Suprapubic skin (tissue), 4 donors: ENCODE measurements at regions not wholly inside any gene's neighbourhood (a gene's known extent, or its start where the extent isn't known, plus 50 kb on each side); places are given as distances from the start of the nearest gene placed in this dataset.

Source experiments
- DNase-seq, 2 donors: peaks; one replicate each; pipeline ENCODE4 v3.0.0-alpha.2; 2019; ENCODE audit warnings: low spot score in 2 of 2
- H3K27ac ChIP-seq: fragments of 200-600 bp; sonication (generic); one replicate; pipeline ENCODE4 v1.5.1; 2019
- H3K27me3 ChIP-seq: fragments of 200-600 bp; sonication (generic); one replicate; pipeline ENCODE4 v1.5.1; 2019
- H3K36me3 ChIP-seq: fragments of 200-600 bp; sonication (generic); one replicate; pipeline ENCODE4 v1.5.1; 2019
- H3K4me1 ChIP-seq: fragments of 200-600 bp; sonication (generic); one replicate; pipeline ENCODE4 v1.5.1; 2019
- H3K4me3 ChIP-seq: fragments of 200-600 bp; sonication (generic); one replicate; pipeline ENCODE4 v1.5.1; 2019; ENCODE audit warnings: mild to moderate bottlenecking
- H3K9me3 ChIP-seq: fragments of 200-600 bp; sonication (generic); one replicate; pipeline ENCODE4 v1.5.1; 2019
- EP300 ChIP-seq: sonication (generic); formaldehyde crosslinking; IDR thresholded peaks from one replicate; pipeline ENCODE4 v1.6.1; 2017; ENCODE audit warnings: antibody characterized with exemption
- POLR2A ChIP-seq, 2 donors: fragments of 450-650 bp; IDR thresholded peaks; one replicate each; pipeline ENCODE4 v1.6.1; 2017; ENCODE audit warnings: antibody characterized with exemption in 2 of 2, mild to moderate bottlenecking in 2 of 2, moderate library complexity in 2 of 2
- POLR2AphosphoS5 ChIP-seq, 3 donors: sonication (generic); formaldehyde crosslinking; IDR thresholded peaks; one replicate each; pipeline ENCODE4 v1.6.1; 2017; ENCODE audit warnings: antibody characterized with exemption in 3 of 3
- WGBS: methylation state at CpG from one replicate; pipeline ENCODE4 v1.1.5; 2018; 5-methylcytosine and 5-hydroxymethylcytosine counted together
- TF ChIP-seq, protein P1 (sequence below), 2 donors: fragments of 200-600 bp in 1 of 2; fragments of 450-650 bp in 1 of 2; sonication (generic) in 1 of 2; IDR thresholded peaks; one replicate each; pipeline ENCODE4 v1.5.1; 2016 to 2019; ENCODE audit warnings: antibody characterized with exemption in 2 of 2, mild to moderate bottlenecking in 1 of 2, moderate library complexity in 1 of 2

DNA sequence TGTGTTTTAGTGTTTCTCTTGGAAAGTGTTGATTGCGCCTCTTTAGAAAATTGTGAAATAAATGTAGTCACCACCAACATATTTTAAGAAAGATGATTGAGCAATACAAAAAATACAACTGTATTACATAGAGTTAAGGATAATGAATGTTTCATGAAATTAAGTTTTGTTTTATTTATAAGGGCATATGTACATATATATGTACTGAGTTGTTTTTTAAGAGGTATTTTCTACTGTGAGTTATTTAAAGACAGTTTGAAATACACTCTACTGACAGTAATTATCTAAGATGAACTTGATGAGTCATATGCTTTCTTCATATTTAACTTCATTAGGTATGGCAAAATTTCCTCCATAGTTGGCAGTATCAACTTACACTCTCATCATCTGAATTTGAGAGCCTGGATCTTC is 411.7 kb downstream of the HS3ST3B1 start:
- Histone ChIP-seq H3K9me3 (no peaks in the 10 kb centered on the region), H3K36me3 (no peaks in the 10 kb centered on the region), H3K27me3 (no peaks in the 10 kb centered on the region), H3K4me3 (no peak overlapping the region), H3K27ac (no peak overlapping the region), H3K4me1 (no peaks in the 10 kb centered on the region)
- TF ChIP-seq EP300: no peak
- TF ChIP-seq POLR2AphosphoS5 (IDR thresholded peaks at IDR 0.05): no peak
- no peak for TF ChIP-seq POLR2A (IDR thresholded peaks at IDR 0.05)
- TF ChIP-seq, protein P1, sequence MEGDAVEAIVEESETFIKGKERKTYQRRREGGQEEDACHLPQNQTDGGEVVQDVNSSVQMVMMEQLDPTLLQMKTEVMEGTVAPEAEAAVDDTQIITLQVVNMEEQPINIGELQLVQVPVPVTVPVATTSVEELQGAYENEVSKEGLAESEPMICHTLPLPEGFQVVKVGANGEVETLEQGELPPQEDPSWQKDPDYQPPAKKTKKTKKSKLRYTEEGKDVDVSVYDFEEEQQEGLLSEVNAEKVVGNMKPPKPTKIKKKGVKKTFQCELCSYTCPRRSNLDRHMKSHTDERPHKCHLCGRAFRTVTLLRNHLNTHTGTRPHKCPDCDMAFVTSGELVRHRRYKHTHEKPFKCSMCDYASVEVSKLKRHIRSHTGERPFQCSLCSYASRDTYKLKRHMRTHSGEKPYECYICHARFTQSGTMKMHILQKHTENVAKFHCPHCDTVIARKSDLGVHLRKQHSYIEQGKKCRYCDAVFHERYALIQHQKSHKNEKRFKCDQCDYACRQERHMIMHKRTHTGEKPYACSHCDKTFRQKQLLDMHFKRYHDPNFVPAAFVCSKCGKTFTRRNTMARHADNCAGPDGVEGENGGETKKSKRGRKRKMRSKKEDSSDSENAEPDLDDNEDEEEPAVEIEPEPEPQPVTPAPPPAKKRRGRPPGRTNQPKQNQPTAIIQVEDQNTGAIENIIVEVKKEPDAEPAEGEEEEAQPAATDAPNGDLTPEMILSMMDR (IDR thresholded peaks at IDR 0.05): no peak
- WGBS: 69% methylated on average over 1 of the region's 1 CpG
- DNase-seq: no peak

DNA sequence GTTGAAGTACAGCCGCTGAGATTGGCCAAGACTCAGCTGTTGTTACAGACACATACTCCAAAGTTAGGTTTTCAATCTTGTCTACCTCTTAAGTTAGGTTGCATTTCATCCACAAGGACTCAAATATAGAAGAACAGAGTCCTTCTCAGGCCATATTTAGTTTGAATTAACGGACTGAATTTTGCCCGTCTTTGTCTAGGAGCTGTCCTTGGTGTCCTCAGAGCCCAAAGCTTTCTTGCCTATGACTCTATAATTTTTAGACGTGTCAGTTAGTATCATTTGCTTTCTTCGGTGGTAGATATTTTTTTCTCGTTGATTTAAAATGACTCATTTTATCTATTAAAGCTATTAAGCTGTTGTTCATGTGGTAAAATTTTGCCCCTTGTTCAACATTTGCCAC is 403.2 kb downstream of the HS3ST3B1 start:
- no peaks in the 10 kb centered on the region for H3K9me3 ChIP-seq
- H3K4me3 ChIP-seq: no peak overlapping the region
- no peak overlapping the region for H3K27ac ChIP-seq
- no peak for DNase-seq
- TF ChIP-seq EP300: no peak
- no peak for TF ChIP-seq POLR2AphosphoS5 (IDR thresholded peaks at IDR 0.05)
- TF ChIP-seq, protein P1 (IDR thresholded peaks at IDR 0.05): no peak
- no peak for TF ChIP-seq POLR2A (IDR thresholded peaks at IDR 0.05)
- no peaks in the 10 kb centered on the region for H3K4me1 ChIP-seq
- WGBS: 81% methylated on average over 6 of the region's 6 CpGs
- no peaks in the 10 kb centered on the region for H3K27me3 ChIP-seq
- H3K36me3 ChIP-seq: no peaks in the 10 kb centered on the region

DNA sequence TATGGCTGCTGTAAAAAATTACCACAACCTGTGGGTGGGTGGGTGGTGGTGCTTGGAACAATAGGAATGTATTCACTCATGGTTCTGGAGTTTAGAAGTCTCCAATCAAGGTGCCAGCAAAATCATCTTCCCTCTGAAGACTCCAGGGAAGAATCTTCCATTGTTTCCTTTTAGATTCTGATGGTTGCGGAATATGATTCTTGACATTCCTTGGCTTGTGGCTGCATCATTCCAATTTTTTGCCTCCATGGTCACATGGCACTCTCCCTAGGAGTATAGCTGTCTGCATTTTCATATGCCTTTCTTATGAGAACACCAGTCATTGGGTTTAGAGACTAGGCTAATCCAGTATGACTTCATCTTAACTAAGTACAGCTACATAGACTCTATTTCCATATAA is 401.0 kb downstream of the HS3ST3B1 start:
- Histone ChIP-seq H3K27ac (no peak overlapping the region), H3K4me3 (no peak overlapping the region), H3K27me3 (no peaks in the 10 kb centered on the region), H3K4me1 (no peaks in the 10 kb centered on the region), H3K9me3 (no peaks in the 10 kb centered on the region), H3K36me3 (no peaks in the 10 kb centered on the region)
- TF ChIP-seq, protein P1 (IDR thresholded peaks at IDR 0.05): no peak
- no peak for TF ChIP-seq POLR2A (IDR thresholded peaks at IDR 0.05)
- no peak for DNase-seq
- WGBS: 100% methylated on average over 1 of the region's 1 CpG

DNA sequence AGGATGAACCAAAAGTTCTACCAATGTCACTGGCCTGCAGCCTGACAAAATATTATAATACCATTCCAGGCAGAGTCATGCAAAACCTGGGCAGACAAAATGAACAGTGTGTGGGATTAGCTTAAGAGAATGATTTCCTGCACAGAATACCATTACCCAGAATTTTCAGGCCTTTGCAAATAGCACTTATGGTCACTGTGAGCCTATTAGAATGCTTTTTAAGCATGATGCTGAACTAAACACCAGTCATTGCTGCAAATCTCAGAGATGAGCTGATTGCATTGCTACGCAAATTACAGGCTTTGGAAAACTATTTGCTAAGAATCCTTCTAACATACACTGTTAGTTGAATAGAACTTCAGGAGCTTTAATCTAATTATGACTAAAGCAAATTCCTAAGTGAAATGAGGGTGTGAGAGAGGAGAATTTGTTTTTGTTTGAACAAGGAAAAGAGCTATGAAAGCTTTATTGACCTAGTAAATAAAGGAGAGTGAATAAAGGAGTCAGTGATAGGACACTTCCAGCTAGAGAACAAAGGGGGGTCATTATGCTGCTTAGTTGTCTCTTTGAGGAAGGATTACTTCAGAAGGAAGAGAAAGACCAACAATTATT is 398.8 kb downstream of the HS3ST3B1 start:
- Histone ChIP-seq H3K27me3 (no peaks in the 10 kb centered on the region), H3K9me3 (no peaks in the 10 kb centered on the region), H3K36me3 (no peaks in the 10 kb centered on the region), H3K4me3 (no peak overlapping the region), H3K4me1 (no peaks in the 10 kb centered on the region), H3K27ac (no peak overlapping the region)
- DNase-seq: no peak
- TF ChIP-seq, protein P1 (IDR thresholded peaks at IDR 0.05): no peak
- TF ChIP-seq POLR2A (IDR thresholded peaks at IDR 0.05): no peak
- TF ChIP-seq POLR2AphosphoS5 (IDR thresholded peaks at IDR 0.05): no peak
- no peak for TF ChIP-seq EP300
- 73% methylated on average over 1 of the region's 1 CpG for WGBS

DNA sequence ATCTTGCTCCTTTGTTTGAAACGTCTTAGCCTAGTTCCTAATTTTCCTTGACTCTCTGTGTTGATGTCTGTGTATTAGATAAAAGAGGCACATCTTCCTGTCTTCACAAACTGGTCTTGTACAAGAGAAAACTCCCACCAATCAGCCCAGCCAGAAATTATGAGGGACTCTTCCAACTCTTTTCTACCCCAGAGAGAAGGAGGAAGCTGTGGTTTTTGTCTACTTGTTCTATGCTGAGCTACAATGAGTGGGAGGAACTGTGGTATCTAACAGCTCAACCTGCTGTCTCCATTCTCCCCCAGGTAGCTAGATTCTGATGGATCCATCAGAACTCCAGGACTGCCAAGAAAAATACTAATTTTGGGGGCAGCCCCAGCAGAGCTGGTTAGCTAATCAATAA is 392.5 kb downstream of the HS3ST3B1 start:
- H3K4me1 ChIP-seq: no peaks in the 10 kb centered on the region
- no peaks in the 10 kb centered on the region for H3K36me3 ChIP-seq
- peaks cover 5% of the 10 kb centered on the region for H3K9me3 ChIP-seq
- H3K4me3 ChIP-seq: no peak overlapping the region
- no peak overlapping the region for H3K27ac ChIP-seq
- TF ChIP-seq POLR2AphosphoS5 (IDR thresholded peaks at IDR 0.05) (no peak), POLR2A (IDR thresholded peaks at IDR 0.05) (no peak), EP300 (no peak)
- TF ChIP-seq, protein P1 (IDR thresholded peaks at IDR 0.05): no peak
- 54% methylated on average over 1 of the region's 1 CpG for WGBS
- DNase-seq: no peak
- H3K27me3 ChIP-seq: no peaks in the 10 kb centered on the region
